Activated CD4-positive, CD25-positive, alpha-beta regulatory T cell treated with anti-CD3 and anti-CD28 coated beads, Interleukin-2, amount 50 U/mL, for 24 hours (primary cell): ENCODE measurements at regions not wholly inside any gene's neighbourhood (a gene's known extent, or its start where the extent isn't known, plus 50 kb on each side); places are given as distances from the start of the nearest gene placed in this dataset.
"Not testable (repeated sequence)": the region's sequence is repeated elsewhere in the genome, so short reads cannot be mapped to it uniquely, and the experiment has no call there.

Source experiments
- ATAC-seq, 2 donors: fragments of 150-1000 bp; cut with Tn5 transposase; one replicate each; pipeline ENCODE4 v1.10.0; 2021; ENCODE audit warnings: mild to moderate bottlenecking in 1 of 2, moderate library complexity in 1 of 2

- ATAC-seq: no peak
These were observed 1389.6 kb downstream of the CDH8 start for GRCh38 chr16:60646631-60647030.

GRCh38 chr16:60645541-60645940 lies 1390.7 kb downstream of the CDH8 start:
- ATAC-seq: no peak

- no peak for ATAC-seq
These were observed 1393.3 kb downstream of the CDH8 start for GRCh38 chr16:60642956-60643355.

GRCh38 chr16:60641067-60641665 lies 1395.1 kb downstream of the CDH8 start:
- no peak for ATAC-seq

GRCh38 chr16:60640038-60640437 lies 1396.2 kb downstream of the CDH8 start:
- ATAC-seq: no peak

- ATAC-seq: not testable (repeated sequence)
These were observed 1399.6 kb downstream of the CDH8 start for GRCh38 chr16:60636636-60637035.

GRCh38 chr16:60636117-60636516 lies 1400.1 kb downstream of the CDH8 start:
- ATAC-seq: no peak

- ATAC-seq: no peak
These were observed 1400.7 kb downstream of the CDH8 start for GRCh38 chr16:60635548-60635947.

- ATAC-seq: no peak
These were observed 1424.4 kb downstream of the CDH8 start for GRCh38 chr16:60611844-60612243.

- ATAC-seq: no peak
These were observed 1427.3 kb downstream of the CDH8 start for GRCh38 chr16:60608971-60609370.

GRCh38 chr16:60605652-60606051 lies 1430.6 kb downstream of the CDH8 start:
- ATAC-seq: not testable (repeated sequence)

- ATAC-seq: no peak
These were observed 1431.1 kb downstream of the CDH8 start for GRCh38 chr16:60605176-60605575.

GRCh38 chr16:60586493-60586892 lies 1449.7 kb downstream of the CDH8 start:
- ATAC-seq: no peak

- ATAC-seq: no peak
These were observed 1453.7 kb downstream of the CDH8 start for GRCh38 chr16:60582528-60582927.

GRCh38 chr16:60566901-60567300 lies 1469.3 kb downstream of the CDH8 start:
- ATAC-seq: no peak

- no peak for ATAC-seq
These were observed 1471.7 kb downstream of the CDH8 start for GRCh38 chr16:60564588-60564987.

GRCh38 chr16:60563166-60563565 lies 1473.1 kb downstream of the CDH8 start:
- no peak for ATAC-seq

- ATAC-seq: no peak
These were observed 1477.3 kb downstream of the CDH8 start for GRCh38 chr16:60558936-60559335.

GRCh38 chr16:60553090-60553757 lies 1483.0 kb downstream of the CDH8 start:
- no peak for ATAC-seq

- no peak for ATAC-seq
These were observed 1494.7 kb downstream of the CDH8 start for GRCh38 chr16:60541535-60541934.

GRCh38 chr16:60510941-60511340 lies 1525.3 kb downstream of the CDH8 start:
- no peak for ATAC-seq

- ATAC-seq: no peak
These were observed 1526.0 kb downstream of the CDH8 start for GRCh38 chr16:60510208-60510607.

- ATAC-seq: no peak
These were observed 1545.0 kb downstream of the CDH8 start for GRCh38 chr16:60491273-60491672.

- no peak for ATAC-seq
These were observed 1550.3 kb downstream of the CDH8 start for GRCh38 chr16:60485872-60486489.
